Ovary (tissue), 7 donors: ENCODE measurements at regions not wholly inside any gene's neighbourhood (a gene's known extent, or its start where the extent isn't known, plus 50 kb on each side); places are given as distances from the start of the nearest gene placed in this dataset.

ENCODE experiments used
- DNase-seq, 5 donors: peaks; one replicate each; pipeline ENCODE4 v3.0.0-alpha.2; 2019 to 2020
- H3K27ac ChIP-seq, 2 donors: fragments of 200-600 bp; one replicate each; pipeline versions ENCODE4 v1.5.1 to v1.8.0; 2019 to 2022
- H3K27me3 ChIP-seq: fragments of 200-600 bp; one replicate; pipeline ENCODE4 v1.8.0; 2022
- H3K36me3 ChIP-seq: fragments of 200-600 bp; sonication (generic); one replicate; pipeline ENCODE4 v1.5.1; 2019
- H3K4me1 ChIP-seq: one replicate; pipeline ENCODE4 v1.8.1; 2013; ENCODE audit warnings: mild to moderate bottlenecking, moderate library complexity; ENCODE audit not compliant: insufficient read depth
- H3K4me3 ChIP-seq: fragments of 200-600 bp; sonication (generic); one replicate; pipeline ENCODE4 v1.5.1; 2017
- H3K9me3 ChIP-seq, 2 donors: fragments of 200-600 bp in 1 of 2; sonication (generic) in 1 of 2; one replicate each; pipeline versions ENCODE4 v1.5.1 to v1.8.1; 2013 to 2019; ENCODE audit warnings: mild to moderate bottlenecking in 1 of 2, moderate library complexity in 1 of 2
- CTCF ChIP-seq, 3 donors: fragments of 450-650 bp in 2 of 3; fragments of 200-600 bp in 1 of 3; IDR thresholded peaks; one replicate each; pipeline versions ENCODE4 v1.5.1 to v1.8.0; 2016 to 2022; ENCODE audit warnings: antibody characterized with exemption in 3 of 3, mild to moderate bottlenecking in 1 of 3
- EP300 ChIP-seq: sonication (generic); formaldehyde crosslinking; IDR thresholded peaks from one replicate; pipeline ENCODE4 v1.6.1; 2017; ENCODE audit warnings: antibody characterized with exemption
- POLR2A ChIP-seq: fragments of 450-650 bp; IDR thresholded peaks from one replicate; pipeline ENCODE4 v1.6.1; 2017; ENCODE audit warnings: antibody characterized with exemption, mild to moderate bottlenecking, moderate library complexity
- WGBS, 3 donors: extraction: QIAGEN DNeasy Blood & Tissue Kit in 1 of 3; methylation state at CpG; one replicate each; pipeline versions ENCODE4 v1.1.5 to v1.1.7; 2013 to 2017; 5-methylcytosine and 5-hydroxymethylcytosine counted together
- intact Hi-C, 4 donors: fragments of 100-400 bp; cut with DNase I; formaldehyde crosslinking; loops; one replicate each; pipeline versions ENCODE4 v1.11.0 to v1.15.1; 2022 to 2023
- donor health status: DM: no; HTN: no; CAD: no; lungs with moderate emphysema.
- donor health status: DM: no; HTN: no; CAD: no.
- donor health status: Bipolar disorder and iron deficiency.
- donor health status: DM: no; HTN: no; CAD: no.
- donor health status: DM: yes; HTN: yes; CAD: no.

GRCh38 chr12:47023953-47024352 lies 55.5 kb upstream of the PCED1B start:
- TF ChIP-seq POLR2A (no peak), EP300 (no peak), CTCF (IDR thresholded peaks at IDR 0.05) (no peak)
- H3K4me1 ChIP-seq = no peaks in the 10 kb centered on the region
- DNase-seq = no peak
- WGBS, 3 donors = 82 to 90% (median 87%) methylated on average over 6 of the region's 6 CpGs
- H3K36me3 ChIP-seq = no peaks in the 10 kb centered on the region
- H3K9me3 ChIP-seq = no peaks in the 10 kb centered on the region
- intact Hi-C loops = no loop called here
- H3K4me3 ChIP-seq = no peak overlapping the region
- H3K27me3 ChIP-seq = no peaks in the 10 kb centered on the region
- H3K27ac ChIP-seq = no peak overlapping the region

GRCh38 chr12:47024463-47024862 lies 55.0 kb upstream of the PCED1B start:
- no peak overlapping the region for H3K4me3 ChIP-seq
- 5 to 12% (median 10%) methylated on average over 2 of the region's 2 CpGs for WGBS, 3 donors
- H3K4me1 ChIP-seq = no peaks in the 10 kb centered on the region
- H3K27me3 ChIP-seq = no peaks in the 10 kb centered on the region
- H3K36me3 ChIP-seq = no peaks in the 10 kb centered on the region
- no peak overlapping the region for H3K27ac ChIP-seq
- intact Hi-C loops = no loop called here
- no peaks in the 10 kb centered on the region for H3K9me3 ChIP-seq
- peak in 2 of 5 donors; percentile 35 to 37 for DNase-seq
- TF ChIP-seq CTCF (IDR thresholded peaks at IDR 0.05) (no peak), POLR2A (no peak), EP300 (no peak)

- WGBS, 3 donors = 24 to 30% (median 28%) methylated on average over 2 of the region's 2 CpGs
- no peaks in the 10 kb centered on the region for H3K27me3 ChIP-seq
- TF ChIP-seq EP300 = no peak
- H3K4me1 ChIP-seq = no peaks in the 10 kb centered on the region
- no peak overlapping the region for H3K27ac ChIP-seq
- no peak for DNase-seq
- H3K4me3 ChIP-seq = no peak overlapping the region
- intact Hi-C loops = no loop called here
- no peaks in the 10 kb centered on the region for H3K9me3 ChIP-seq
- H3K36me3 ChIP-seq = no peaks in the 10 kb centered on the region
Observed at GRCh38 chr12:47025349-47025748, 54.1 kb upstream of the PCED1B start.

GRCh38 chr12:47025798-47026197 lies 53.6 kb upstream of the PCED1B start:
- intact Hi-C loops = no loop called here
- no peaks in the 10 kb centered on the region for H3K9me3 ChIP-seq
- no peak overlapping the region for H3K4me3 ChIP-seq
- H3K36me3 ChIP-seq = no peaks in the 10 kb centered on the region
- no peaks in the 10 kb centered on the region for H3K27me3 ChIP-seq
- 96 to 100% (median 96%) methylated on average over 2 of the region's 2 CpGs for WGBS, 3 donors
- no peak for DNase-seq
- H3K4me1 ChIP-seq = no peaks in the 10 kb centered on the region
- no peak overlapping the region for H3K27ac ChIP-seq
- TF ChIP-seq CTCF (IDR thresholded peaks at IDR 0.05) (no peak), EP300 (no peak), POLR2A (no peak)

GRCh38 chr12:47026291-47026690 lies 53.1 kb upstream of the PCED1B start:
- 81 to 82% (median 81%) methylated on average over 5 of the region's 5 CpGs for WGBS, 3 donors

More at GRCh38 chr12:47026291-47026690, 53.1 kb upstream of the PCED1B start:
- intact Hi-C loops = no loop called here
- DNase-seq = no peak
- no peaks in the 10 kb centered on the region for H3K4me1 ChIP-seq
- H3K36me3 ChIP-seq = no peaks in the 10 kb centered on the region
- no peaks in the 10 kb centered on the region for H3K27me3 ChIP-seq
- H3K27ac ChIP-seq = no peak overlapping the region
- TF ChIP-seq EP300 (no peak), POLR2A (no peak), CTCF (IDR thresholded peaks at IDR 0.05) (no peak)
- H3K9me3 ChIP-seq = no peaks in the 10 kb centered on the region
- no peak overlapping the region for H3K4me3 ChIP-seq
